ENCODE measurements at regions not wholly inside any gene's neighbourhood (a gene's known extent, or its start where the extent isn't known, plus 50 kb on each side); places are given as distances from the start of the nearest gene placed in this dataset.

DNA sequence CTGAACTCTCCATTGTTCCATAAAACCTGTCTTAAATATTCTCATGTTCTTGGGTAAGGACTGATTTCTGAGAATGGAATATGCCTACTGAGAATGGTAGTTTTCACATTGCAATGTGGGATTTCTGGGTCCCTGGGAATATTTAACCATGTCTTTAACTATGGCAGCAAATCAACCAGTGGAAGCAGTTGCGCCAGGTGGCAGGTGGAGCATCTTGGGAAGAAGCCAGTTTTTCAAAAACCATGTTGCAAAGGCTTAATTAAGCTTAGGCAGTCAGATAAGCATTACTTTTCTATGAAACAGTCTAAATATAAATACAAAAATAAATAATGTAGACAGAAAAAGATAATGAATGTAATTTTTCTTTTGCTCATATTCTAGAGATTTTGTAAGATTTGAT is 448.1 kb downstream of the ADAMTS20 start:
- TF ChIP-seq, protein P1, sequence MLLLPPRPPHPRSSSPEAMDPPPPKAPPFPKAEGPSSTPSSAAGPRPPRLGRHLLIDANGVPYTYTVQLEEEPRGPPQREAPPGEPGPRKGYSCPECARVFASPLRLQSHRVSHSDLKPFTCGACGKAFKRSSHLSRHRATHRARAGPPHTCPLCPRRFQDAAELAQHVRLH (tag by site-specific recombination; IDR thresholded peaks at IDR 0.05): no peak
- TF ChIP-seq ZNF174 (tag by site-specific recombination; IDR thresholded peaks at IDR 0.05) (no peak), ZNF302 (tag by site-specific recombination; IDR thresholded peaks at IDR 0.05; ENCODE audit: low read depth) (no peak), ZNF426 (tag by site-specific recombination; IDR thresholded peaks at IDR 0.05) (no peak)
- Histone ChIP-seq H3K4me3 (ENCODE audit: low read depth, low read length) (no peak overlapping the region), H3K9me3 (ENCODE audit: control insufficient read depth, insufficient read depth, low read depth, low read length) (no peaks in the 10 kb centered on the region), H3K4me1 (ENCODE audit: control insufficient read depth, insufficient read depth, low read length) (peaks cover 32% of the 10 kb centered on the region), H3K27ac (ENCODE audit: extremely low read depth, low read depth, low read length) (peak overlapping the region; percentile 64; the same call in 1 of the 2 replicates), H3K36me3 (ENCODE audit: control insufficient read depth in 2 of 2, insufficient read depth in 1 of 2, low read length in 2 of 2) (no peaks in the 10 kb centered on the region)
- ChIA-PET POLR2A (no interaction called here), CTCF (interaction anchor here (0.7 kb wide), 1 partner anchor 48 kb away, joined by 3 read pairs; no protein-coding TSS in a partner anchor)

DNA sequence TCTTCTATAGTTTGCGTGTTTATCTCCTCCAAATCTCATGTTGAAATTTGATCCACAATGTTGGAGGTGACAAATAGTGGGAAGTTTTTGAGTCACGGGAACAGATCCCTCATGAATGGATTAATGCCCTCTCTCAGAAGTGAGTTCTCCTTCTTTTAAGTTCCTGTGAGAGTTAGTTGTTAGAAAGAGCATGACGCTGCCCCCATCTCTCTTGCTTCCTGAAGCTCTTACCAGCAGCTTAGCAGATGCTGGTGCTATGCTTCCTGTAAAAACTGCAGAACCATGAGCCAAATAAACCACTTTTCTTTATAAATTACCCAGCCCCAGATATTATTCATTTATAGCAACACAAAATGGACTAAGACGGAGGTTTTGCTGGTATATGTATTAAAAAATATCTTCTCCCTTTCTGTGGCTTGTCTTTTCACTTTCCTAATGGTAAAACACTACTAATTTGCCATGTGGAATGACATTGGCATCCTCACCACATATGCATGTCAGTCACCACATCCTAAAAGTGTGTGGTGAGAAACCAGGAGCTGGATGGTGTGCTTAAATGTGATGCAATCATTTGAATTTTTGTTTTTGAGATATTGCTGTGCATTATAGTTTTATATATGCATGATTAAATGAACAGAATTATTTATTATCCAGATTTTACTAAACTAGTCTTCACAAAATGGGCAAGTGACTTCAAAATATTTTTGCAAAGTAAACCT is 449.3 kb downstream of the ADAMTS20 start:
- Histone ChIP-seq H3K27ac (ENCODE audit: extremely low read depth, low read depth, low read length) (no peak overlapping the region), H3K4me3 (ENCODE audit: low read depth, low read length) (no peak overlapping the region), H3K9me3 (ENCODE audit: control insufficient read depth, insufficient read depth, low read depth, low read length) (no peaks in the 10 kb centered on the region), H3K36me3 (ENCODE audit: control insufficient read depth in 2 of 2, insufficient read depth in 1 of 2, low read length in 2 of 2) (no peaks in the 10 kb centered on the region), H3K4me1 (ENCODE audit: control insufficient read depth, insufficient read depth, low read length) (peaks cover 37% of the 10 kb centered on the region)
- TF ChIP-seq, protein P2, sequence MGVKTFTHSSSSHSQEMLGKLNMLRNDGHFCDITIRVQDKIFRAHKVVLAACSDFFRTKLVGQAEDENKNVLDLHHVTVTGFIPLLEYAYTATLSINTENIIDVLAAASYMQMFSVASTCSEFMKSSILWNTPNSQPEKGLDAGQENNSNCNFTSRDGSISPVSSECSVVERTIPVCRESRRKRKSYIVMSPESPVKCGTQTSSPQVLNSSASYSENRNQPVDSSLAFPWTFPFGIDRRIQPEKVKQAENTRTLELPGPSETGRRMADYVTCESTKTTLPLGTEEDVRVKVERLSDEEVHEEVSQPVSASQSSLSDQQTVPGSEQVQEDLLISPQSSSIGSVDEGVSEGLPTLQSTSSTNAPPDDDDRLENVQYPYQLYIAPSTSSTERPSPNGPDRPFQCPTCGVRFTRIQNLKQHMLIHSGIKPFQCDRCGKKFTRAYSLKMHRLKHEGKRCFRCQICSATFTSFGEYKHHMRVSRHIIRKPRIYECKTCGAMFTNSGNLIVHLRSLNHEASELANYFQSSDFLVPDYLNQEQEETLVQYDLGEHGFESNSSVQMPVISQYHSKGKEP (tag by site-specific recombination; IDR thresholded peaks at IDR 0.05): no peak
- peak; percentile 76; the same call in 1 of the 2 replicates for TF ChIP-seq MZF1 (tag by site-specific recombination; IDR thresholded peaks at IDR 0.05; ENCODE audit: borderline replicate concordance)
- POLR2A ChIA-PET: no interaction called here
- CTCF ChIA-PET: no interaction called here

DNA sequence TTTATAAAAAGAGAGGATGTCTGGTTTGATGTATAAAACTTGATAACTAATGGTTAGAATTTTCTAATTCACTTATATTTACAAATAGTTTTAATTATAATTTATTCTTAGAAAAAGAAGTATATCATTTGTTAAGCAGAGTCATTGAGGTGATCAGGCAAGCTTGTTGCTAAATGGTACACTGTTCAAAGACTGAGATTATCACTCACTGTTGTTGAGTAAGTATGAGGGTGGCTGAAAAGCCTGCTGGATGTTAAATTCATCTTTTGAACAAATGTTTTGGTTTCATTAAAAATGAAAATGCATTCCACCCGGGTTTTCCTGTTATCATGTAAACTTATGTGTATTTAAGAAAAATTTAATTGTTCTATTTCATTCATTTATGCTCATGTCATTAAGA is 451.8 kb downstream of the ADAMTS20 start:
- ChIA-PET CTCF (no interaction called here), POLR2A (no interaction called here)
- Histone ChIP-seq H3K36me3 (ENCODE audit: control insufficient read depth in 2 of 2, insufficient read depth in 1 of 2, low read length in 2 of 2) (no peaks in the 10 kb centered on the region), H3K27ac (ENCODE audit: extremely low read depth, low read depth, low read length) (no peak overlapping the region), H3K4me3 (ENCODE audit: low read depth, low read length) (no peak overlapping the region), H3K9me3 (ENCODE audit: control insufficient read depth, insufficient read depth, low read depth, low read length) (no peaks in the 10 kb centered on the region), H3K4me1 (ENCODE audit: control insufficient read depth, insufficient read depth, low read length) (peaks cover 35% of the 10 kb centered on the region)
- TF ChIP-seq ZNF138 (tag by site-specific recombination; IDR thresholded peaks at IDR 0.05; ENCODE audit: borderline replicate concordance): no peak
- TF ChIP-seq ZBTB7A (tag by site-specific recombination; IDR thresholded peaks at IDR 0.05; ENCODE audit: low read depth): no peak
- peak; percentile 3; the same call in 1 of the 2 replicates for TF ChIP-seq SCRT1 (tag by site-specific recombination; IDR thresholded peaks at IDR 0.05; ENCODE audit: borderline replicate concordance)
- TF ChIP-seq ZNF830 (tag by site-specific recombination; IDR thresholded peaks at IDR 0.05; ENCODE audit: low read depth): no peak

DNA sequence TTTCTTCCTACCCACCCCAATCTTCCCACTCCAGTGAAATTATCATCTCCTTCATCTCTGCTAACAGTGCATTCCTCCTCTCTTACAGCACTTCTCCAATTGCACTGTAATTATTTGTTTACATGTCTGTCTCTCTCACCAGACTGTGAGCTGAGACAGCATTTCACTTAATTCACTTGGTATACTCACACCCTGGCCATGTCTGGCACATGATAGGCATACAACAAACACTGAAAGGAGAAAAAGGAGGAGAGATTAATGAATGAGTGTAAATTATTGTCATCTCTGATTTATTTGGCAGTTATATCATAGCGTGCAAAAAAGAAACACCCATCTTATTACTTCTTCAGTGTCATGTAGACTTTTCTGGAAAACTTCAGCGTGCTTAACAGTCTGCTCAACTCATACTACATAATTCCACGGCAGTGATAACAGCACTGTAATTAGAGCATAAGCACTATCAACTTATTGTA is 452.3 kb downstream of the ADAMTS20 start:
- no peaks in the 10 kb centered on the region for H3K9me3 ChIP-seq (ENCODE audit: control insufficient read depth, insufficient read depth, low read depth, low read length)
- peaks cover 30% of the 10 kb centered on the region for H3K4me1 ChIP-seq (ENCODE audit: control insufficient read depth, insufficient read depth, low read length)
- ChIA-PET POLR2A (no interaction called here), CTCF (interaction anchor here (0.5 kb wide), 1 partner anchor 530 kb away, joined by 3 read pairs; no protein-coding TSS in a partner anchor)
- H3K36me3 ChIP-seq (ENCODE audit: control insufficient read depth in 2 of 2, insufficient read depth in 1 of 2, low read length in 2 of 2): no peaks in the 10 kb centered on the region
- no peak overlapping the region for H3K27ac ChIP-seq (ENCODE audit: extremely low read depth, low read depth, low read length)
- no peak overlapping the region for H3K4me3 ChIP-seq (ENCODE audit: low read depth, low read length)
- TF ChIP-seq ZNF837 (tag by site-specific recombination; IDR thresholded peaks at IDR 0.05): no peak
- TF ChIP-seq ZNF501 (tag by site-specific recombination; IDR thresholded peaks at IDR 0.05): no peak; the same call in 1 of the 2 replicates
- TF ChIP-seq IKZF3 (tag by site-specific recombination; IDR thresholded peaks at IDR 0.05): peak; percentile 65
- TF ChIP-seq, protein P3, sequence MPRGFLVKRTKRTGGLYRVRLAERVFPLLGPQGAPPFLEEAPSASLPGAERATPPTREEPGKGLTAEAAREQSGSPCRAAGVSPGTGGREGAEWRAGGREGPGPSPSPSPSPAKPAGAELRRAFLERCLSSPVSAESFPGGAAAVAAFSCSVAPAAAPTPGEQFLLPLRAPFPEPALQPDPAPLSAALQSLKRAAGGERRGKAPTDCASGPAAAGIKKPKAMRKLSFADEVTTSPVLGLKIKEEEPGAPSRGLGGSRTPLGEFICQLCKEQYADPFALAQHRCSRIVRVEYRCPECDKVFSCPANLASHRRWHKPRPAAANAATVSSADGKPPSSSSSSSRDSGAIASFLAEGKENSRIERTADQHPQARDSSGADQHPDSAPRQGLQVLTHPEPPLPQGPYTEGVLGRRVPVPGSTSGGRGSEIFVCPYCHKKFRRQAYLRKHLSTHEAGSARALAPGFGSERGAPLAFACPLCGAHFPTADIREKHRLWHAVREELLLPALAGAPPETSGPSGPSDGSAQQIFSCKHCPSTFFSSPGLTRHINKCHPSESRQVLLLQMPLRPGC (tag by site-specific recombination; IDR thresholded peaks at IDR 0.05): no peak; the same call in 1 of the 2 replicates
- TF ChIP-seq ZNF677 (tag by site-specific recombination; IDR thresholded peaks at IDR 0.05): no peak
- TF ChIP-seq KLF9 (tag by site-specific recombination; IDR thresholded peaks at IDR 0.05; ENCODE audit: low read depth): no peak
- TF ChIP-seq ZNF560 (tag by site-specific recombination; IDR thresholded peaks at IDR 0.05; ENCODE audit: borderline replicate concordance): no peak
- no peak for TF ChIP-seq ZNF10 (tag by site-specific recombination; IDR thresholded peaks at IDR 0.05)
- no peak for TF ChIP-seq MZF1 (tag by site-specific recombination; IDR thresholded peaks at IDR 0.05; ENCODE audit: borderline replicate concordance)
- TF ChIP-seq, protein P4, sequence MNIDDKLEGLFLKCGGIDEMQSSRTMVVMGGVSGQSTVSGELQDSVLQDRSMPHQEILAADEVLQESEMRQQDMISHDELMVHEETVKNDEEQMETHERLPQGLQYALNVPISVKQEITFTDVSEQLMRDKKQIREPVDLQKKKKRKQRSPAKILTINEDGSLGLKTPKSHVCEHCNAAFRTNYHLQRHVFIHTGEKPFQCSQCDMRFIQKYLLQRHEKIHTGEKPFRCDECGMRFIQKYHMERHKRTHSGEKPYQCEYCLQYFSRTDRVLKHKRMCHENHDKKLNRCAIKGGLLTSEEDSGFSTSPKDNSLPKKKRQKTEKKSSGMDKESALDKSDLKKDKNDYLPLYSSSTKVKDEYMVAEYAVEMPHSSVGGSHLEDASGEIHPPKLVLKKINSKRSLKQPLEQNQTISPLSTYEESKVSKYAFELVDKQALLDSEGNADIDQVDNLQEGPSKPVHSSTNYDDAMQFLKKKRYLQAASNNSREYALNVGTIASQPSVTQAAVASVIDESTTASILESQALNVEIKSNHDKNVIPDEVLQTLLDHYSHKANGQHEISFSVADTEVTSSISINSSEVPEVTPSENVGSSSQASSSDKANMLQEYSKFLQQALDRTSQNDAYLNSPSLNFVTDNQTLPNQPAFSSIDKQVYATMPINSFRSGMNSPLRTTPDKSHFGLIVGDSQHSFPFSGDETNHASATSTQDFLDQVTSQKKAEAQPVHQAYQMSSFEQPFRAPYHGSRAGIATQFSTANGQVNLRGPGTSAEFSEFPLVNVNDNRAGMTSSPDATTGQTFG (tag by site-specific recombination; IDR thresholded peaks at IDR 0.05; ENCODE audit: borderline replicate concordance): no peak
- no peak for TF ChIP-seq ZNF426 (tag by site-specific recombination; IDR thresholded peaks at IDR 0.05)
- no peak for TF ChIP-seq ZNF221 (tag by site-specific recombination; IDR thresholded peaks at IDR 0.05; ENCODE audit: borderline replicate concordance)
- TF ChIP-seq SCRT1 (tag by site-specific recombination; IDR thresholded peaks at IDR 0.05; ENCODE audit: borderline replicate concordance): peak; percentile 58; the same call in 1 of the 2 replicates
